ENCODE measurements at regions not wholly inside any gene's neighbourhood (a gene's known extent, or its start where the extent isn't known, plus 50 kb on each side); places are given as distances from the start of the nearest gene placed in this dataset.
"Not testable (repeated sequence)": the region's sequence is repeated elsewhere in the genome, so short reads cannot be mapped to it uniquely, and the experiment has no call there.

GRCh38 chr10:38252551-38252950 lies 158.4 kb downstream of the ZNF37A start:
- not testable (repeated sequence) for H2AFZ ChIP-seq (ENCODE audit: low read depth, low read length); H4K20me1 ChIP-seq (ENCODE audit: insufficient read depth); H3K79me2 ChIP-seq (replicated peaks; ENCODE audit: insufficient read depth, low read length); H3F3A ChIP-seq (ENCODE audit: insufficient read depth, low read length, poor library complexity, severe bottlenecking); H3K4me2 ChIP-seq (ENCODE audit: low read length); H3K4me3 ChIP-seq (ENCODE audit: low read length); H3K9me3 ChIP-seq (ENCODE audit: low read length); H3K9me2 ChIP-seq (ENCODE audit: insufficient read depth, low read length); H3K27ac ChIP-seq (ENCODE audit: low read length); H3K27me3 ChIP-seq (ENCODE audit: insufficient read depth, low read depth, low read length); H3K9ac ChIP-seq (ENCODE audit: low read length); H3K36me3 ChIP-seq (ENCODE audit: insufficient read depth, low read length)

GRCh38 chr10:38267555-38267954 lies 173.4 kb downstream of the ZNF37A start:
- H3K79me2 ChIP-seq (replicated peaks; ENCODE audit: insufficient read depth, low read length); H4K20me1 ChIP-seq (ENCODE audit: insufficient read depth); H3K27ac ChIP-seq (ENCODE audit: low read length); H3K4me2 ChIP-seq (ENCODE audit: low read length); H3K36me3 ChIP-seq (ENCODE audit: insufficient read depth, low read length); H3K27me3 ChIP-seq (ENCODE audit: insufficient read depth, low read depth, low read length); H3K9me2 ChIP-seq (ENCODE audit: insufficient read depth, low read length); H3K9ac ChIP-seq (ENCODE audit: low read length); H3F3A ChIP-seq (ENCODE audit: insufficient read depth, low read length, poor library complexity, severe bottlenecking); H3K4me3 ChIP-seq (ENCODE audit: low read length); H3K9me3 ChIP-seq (ENCODE audit: low read length); H2AFZ ChIP-seq (ENCODE audit: low read depth, low read length): not testable (repeated sequence)

- H3K9ac ChIP-seq (ENCODE audit: low read length); H3K4me3 ChIP-seq (ENCODE audit: low read length); H3K79me2 ChIP-seq (replicated peaks; ENCODE audit: insufficient read depth, low read length); H3K27me3 ChIP-seq (ENCODE audit: insufficient read depth, low read depth, low read length); H3K9me3 ChIP-seq (ENCODE audit: low read length); H3K4me2 ChIP-seq (ENCODE audit: low read length); H3F3A ChIP-seq (ENCODE audit: insufficient read depth, low read length, poor library complexity, severe bottlenecking); H3K27ac ChIP-seq (ENCODE audit: low read length); H2AFZ ChIP-seq (ENCODE audit: low read depth, low read length); H3K36me3 ChIP-seq (ENCODE audit: insufficient read depth, low read length); H4K20me1 ChIP-seq (ENCODE audit: insufficient read depth); H3K9me2 ChIP-seq (ENCODE audit: insufficient read depth, low read length): not testable (repeated sequence)
Measured at GRCh38 chr10:38271031-38271430, 176.9 kb downstream of the ZNF37A start.

- not testable (repeated sequence) for H3K9me2 ChIP-seq (ENCODE audit: insufficient read depth, low read length); H3K9ac ChIP-seq (ENCODE audit: low read length); H3K9me3 ChIP-seq (ENCODE audit: low read length); H3K79me2 ChIP-seq (replicated peaks; ENCODE audit: insufficient read depth, low read length); H3K27ac ChIP-seq (ENCODE audit: low read length); H3F3A ChIP-seq (ENCODE audit: insufficient read depth, low read length, poor library complexity, severe bottlenecking); H3K4me3 ChIP-seq (ENCODE audit: low read length); H3K27me3 ChIP-seq (ENCODE audit: insufficient read depth, low read depth, low read length); H3K36me3 ChIP-seq (ENCODE audit: insufficient read depth, low read length); H4K20me1 ChIP-seq (ENCODE audit: insufficient read depth); H2AFZ ChIP-seq (ENCODE audit: low read depth, low read length); H3K4me2 ChIP-seq (ENCODE audit: low read length)
Measured at GRCh38 chr10:38274879-38275278, 180.7 kb downstream of the ZNF37A start.

- H3K36me3 ChIP-seq (ENCODE audit: insufficient read depth, low read length) = not testable (repeated sequence)
Measured at GRCh38 chr10:38292560-38292959, 198.4 kb downstream of the ZNF37A start.

GRCh38 chr10:38310111-38310510 lies 216.0 kb downstream of the ZNF37A start:
- H2AFZ ChIP-seq (ENCODE audit: low read depth, low read length); H4K20me1 ChIP-seq (ENCODE audit: insufficient read depth): not testable (repeated sequence)

More at GRCh38 chr10:38292560-38292959, 198.4 kb downstream of the ZNF37A start:
- H4K20me1 ChIP-seq (ENCODE audit: insufficient read depth); H3K79me2 ChIP-seq (replicated peaks; ENCODE audit: insufficient read depth, low read length); H2AFZ ChIP-seq (ENCODE audit: low read depth, low read length); H3K9me3 ChIP-seq (ENCODE audit: low read length); H3K27me3 ChIP-seq (ENCODE audit: insufficient read depth, low read depth, low read length); H3K4me2 ChIP-seq (ENCODE audit: low read length); H3K27ac ChIP-seq (ENCODE audit: low read length); H3K4me3 ChIP-seq (ENCODE audit: low read length); H3F3A ChIP-seq (ENCODE audit: insufficient read depth, low read length, poor library complexity, severe bottlenecking); H3K9ac ChIP-seq (ENCODE audit: low read length); H3K9me2 ChIP-seq (ENCODE audit: insufficient read depth, low read length): not testable (repeated sequence)

GRCh38 chr10:38315090-38315805 lies 221.1 kb downstream of the ZNF37A start:
- H3K36me3 ChIP-seq (ENCODE audit: insufficient read depth, low read length); H4K20me1 ChIP-seq (ENCODE audit: insufficient read depth); H2AFZ ChIP-seq (ENCODE audit: low read depth, low read length); H3K9ac ChIP-seq (ENCODE audit: low read length); H3K4me2 ChIP-seq (ENCODE audit: low read length); H3K4me3 ChIP-seq (ENCODE audit: low read length); H3K9me3 ChIP-seq (ENCODE audit: low read length); H3K27me3 ChIP-seq (ENCODE audit: insufficient read depth, low read depth, low read length); H3K27ac ChIP-seq (ENCODE audit: low read length); H3K79me2 ChIP-seq (replicated peaks; ENCODE audit: insufficient read depth, low read length); H3K9me2 ChIP-seq (ENCODE audit: insufficient read depth, low read length); H3F3A ChIP-seq (ENCODE audit: insufficient read depth, low read length, poor library complexity, severe bottlenecking): not testable (repeated sequence)

More at GRCh38 chr10:38310111-38310510, 216.0 kb downstream of the ZNF37A start:
- not testable (repeated sequence) for H3K79me2 ChIP-seq (replicated peaks; ENCODE audit: insufficient read depth, low read length); H3K9me2 ChIP-seq (ENCODE audit: insufficient read depth, low read length); H3K9ac ChIP-seq (ENCODE audit: low read length); H3K4me3 ChIP-seq (ENCODE audit: low read length); H3K27ac ChIP-seq (ENCODE audit: low read length); H3K36me3 ChIP-seq (ENCODE audit: insufficient read depth, low read length); H3F3A ChIP-seq (ENCODE audit: insufficient read depth, low read length, poor library complexity, severe bottlenecking); H3K9me3 ChIP-seq (ENCODE audit: low read length); H3K4me2 ChIP-seq (ENCODE audit: low read length); H3K27me3 ChIP-seq (ENCODE audit: insufficient read depth, low read depth, low read length)

- H3K9me3 ChIP-seq (ENCODE audit: low read length); H3K4me3 ChIP-seq (ENCODE audit: low read length); H3K79me2 ChIP-seq (replicated peaks; ENCODE audit: insufficient read depth, low read length); H3K9me2 ChIP-seq (ENCODE audit: insufficient read depth, low read length); H3K9ac ChIP-seq (ENCODE audit: low read length); H2AFZ ChIP-seq (ENCODE audit: low read depth, low read length); H3K27ac ChIP-seq (ENCODE audit: low read length); H4K20me1 ChIP-seq (ENCODE audit: insufficient read depth); H3K27me3 ChIP-seq (ENCODE audit: insufficient read depth, low read depth, low read length); H3K4me2 ChIP-seq (ENCODE audit: low read length); H3K36me3 ChIP-seq (ENCODE audit: insufficient read depth, low read length); H3F3A ChIP-seq (ENCODE audit: insufficient read depth, low read length, poor library complexity, severe bottlenecking): not testable (repeated sequence)
Measured at GRCh38 chr10:38321393-38321792, 227.3 kb downstream of the ZNF37A start.

Data from neural cell (in vitro differentiated cells).